ENCODE measurements at regions not wholly inside any gene's neighbourhood (a gene's known extent, or its start where the extent isn't known, plus 50 kb on each side); places are given as distances from the start of the nearest gene placed in this dataset.

DNA sequence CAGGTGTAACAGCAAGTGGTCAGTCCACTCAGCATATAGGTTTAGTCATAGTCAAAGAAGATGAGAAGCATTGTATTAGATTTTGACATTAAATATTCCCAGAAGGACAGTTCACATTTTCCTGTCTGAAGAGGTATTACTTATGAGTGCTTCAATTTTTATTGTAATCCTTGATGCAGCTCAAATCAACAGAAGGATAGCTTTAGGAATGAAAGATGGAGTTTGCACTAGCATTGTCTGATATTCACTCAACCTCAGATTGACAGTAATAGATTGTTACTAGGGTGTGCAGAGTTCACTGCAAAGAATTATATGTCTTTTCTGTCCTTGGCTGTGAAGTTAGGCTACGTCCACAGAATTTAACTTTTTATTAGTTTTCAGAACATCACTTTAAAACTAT is 764.3 kb upstream of the AADAT start:
- no peaks in the 10 kb centered on the region for H3K9me2 ChIP-seq (ENCODE audit: insufficient read depth)
- TF ChIP-seq REST (IDR thresholded peaks at IDR 0.05; ENCODE audit: unreplicated experiment) (no peak), ETS1 (IDR thresholded peaks at IDR 0.05) (no peak), ZNF114 (CRISPR knock-in tag; IDR thresholded peaks at IDR 0.05) (no peak), JUNB (IDR thresholded peaks at IDR 0.05; ENCODE audit: unreplicated experiment) (no peak), ZNF331 (CRISPR knock-in tag; IDR thresholded peaks at IDR 0.05; ENCODE audit: low read depth) (no peak), POLR2AphosphoS5 (IDR thresholded peaks at IDR 0.05; ENCODE audit: low read depth) (no peak), CREB1 (CRISPR knock-in tag; IDR thresholded peaks at IDR 0.05; ENCODE audit: low read depth) (no peak), EZH2 (IDR thresholded peaks at IDR 0.05; ENCODE audit: low read depth, unreplicated experiment) (no peak), CTCF (conservative IDR thresholded peaks at IDR 0.05; ENCODE audit: low read depth in 2 of 2) (no peak), NANOG (IDR thresholded peaks at IDR 0.05; ENCODE audit: borderline replicate concordance) (no peak), STAT1 (IDR thresholded peaks at IDR 0.05; ENCODE audit: unreplicated experiment) (no peak), EZH2phosphoT487 (IDR thresholded peaks at IDR 0.05; ENCODE audit: unreplicated experiment) (no peak)
- TF ChIP-seq, protein P1, sequence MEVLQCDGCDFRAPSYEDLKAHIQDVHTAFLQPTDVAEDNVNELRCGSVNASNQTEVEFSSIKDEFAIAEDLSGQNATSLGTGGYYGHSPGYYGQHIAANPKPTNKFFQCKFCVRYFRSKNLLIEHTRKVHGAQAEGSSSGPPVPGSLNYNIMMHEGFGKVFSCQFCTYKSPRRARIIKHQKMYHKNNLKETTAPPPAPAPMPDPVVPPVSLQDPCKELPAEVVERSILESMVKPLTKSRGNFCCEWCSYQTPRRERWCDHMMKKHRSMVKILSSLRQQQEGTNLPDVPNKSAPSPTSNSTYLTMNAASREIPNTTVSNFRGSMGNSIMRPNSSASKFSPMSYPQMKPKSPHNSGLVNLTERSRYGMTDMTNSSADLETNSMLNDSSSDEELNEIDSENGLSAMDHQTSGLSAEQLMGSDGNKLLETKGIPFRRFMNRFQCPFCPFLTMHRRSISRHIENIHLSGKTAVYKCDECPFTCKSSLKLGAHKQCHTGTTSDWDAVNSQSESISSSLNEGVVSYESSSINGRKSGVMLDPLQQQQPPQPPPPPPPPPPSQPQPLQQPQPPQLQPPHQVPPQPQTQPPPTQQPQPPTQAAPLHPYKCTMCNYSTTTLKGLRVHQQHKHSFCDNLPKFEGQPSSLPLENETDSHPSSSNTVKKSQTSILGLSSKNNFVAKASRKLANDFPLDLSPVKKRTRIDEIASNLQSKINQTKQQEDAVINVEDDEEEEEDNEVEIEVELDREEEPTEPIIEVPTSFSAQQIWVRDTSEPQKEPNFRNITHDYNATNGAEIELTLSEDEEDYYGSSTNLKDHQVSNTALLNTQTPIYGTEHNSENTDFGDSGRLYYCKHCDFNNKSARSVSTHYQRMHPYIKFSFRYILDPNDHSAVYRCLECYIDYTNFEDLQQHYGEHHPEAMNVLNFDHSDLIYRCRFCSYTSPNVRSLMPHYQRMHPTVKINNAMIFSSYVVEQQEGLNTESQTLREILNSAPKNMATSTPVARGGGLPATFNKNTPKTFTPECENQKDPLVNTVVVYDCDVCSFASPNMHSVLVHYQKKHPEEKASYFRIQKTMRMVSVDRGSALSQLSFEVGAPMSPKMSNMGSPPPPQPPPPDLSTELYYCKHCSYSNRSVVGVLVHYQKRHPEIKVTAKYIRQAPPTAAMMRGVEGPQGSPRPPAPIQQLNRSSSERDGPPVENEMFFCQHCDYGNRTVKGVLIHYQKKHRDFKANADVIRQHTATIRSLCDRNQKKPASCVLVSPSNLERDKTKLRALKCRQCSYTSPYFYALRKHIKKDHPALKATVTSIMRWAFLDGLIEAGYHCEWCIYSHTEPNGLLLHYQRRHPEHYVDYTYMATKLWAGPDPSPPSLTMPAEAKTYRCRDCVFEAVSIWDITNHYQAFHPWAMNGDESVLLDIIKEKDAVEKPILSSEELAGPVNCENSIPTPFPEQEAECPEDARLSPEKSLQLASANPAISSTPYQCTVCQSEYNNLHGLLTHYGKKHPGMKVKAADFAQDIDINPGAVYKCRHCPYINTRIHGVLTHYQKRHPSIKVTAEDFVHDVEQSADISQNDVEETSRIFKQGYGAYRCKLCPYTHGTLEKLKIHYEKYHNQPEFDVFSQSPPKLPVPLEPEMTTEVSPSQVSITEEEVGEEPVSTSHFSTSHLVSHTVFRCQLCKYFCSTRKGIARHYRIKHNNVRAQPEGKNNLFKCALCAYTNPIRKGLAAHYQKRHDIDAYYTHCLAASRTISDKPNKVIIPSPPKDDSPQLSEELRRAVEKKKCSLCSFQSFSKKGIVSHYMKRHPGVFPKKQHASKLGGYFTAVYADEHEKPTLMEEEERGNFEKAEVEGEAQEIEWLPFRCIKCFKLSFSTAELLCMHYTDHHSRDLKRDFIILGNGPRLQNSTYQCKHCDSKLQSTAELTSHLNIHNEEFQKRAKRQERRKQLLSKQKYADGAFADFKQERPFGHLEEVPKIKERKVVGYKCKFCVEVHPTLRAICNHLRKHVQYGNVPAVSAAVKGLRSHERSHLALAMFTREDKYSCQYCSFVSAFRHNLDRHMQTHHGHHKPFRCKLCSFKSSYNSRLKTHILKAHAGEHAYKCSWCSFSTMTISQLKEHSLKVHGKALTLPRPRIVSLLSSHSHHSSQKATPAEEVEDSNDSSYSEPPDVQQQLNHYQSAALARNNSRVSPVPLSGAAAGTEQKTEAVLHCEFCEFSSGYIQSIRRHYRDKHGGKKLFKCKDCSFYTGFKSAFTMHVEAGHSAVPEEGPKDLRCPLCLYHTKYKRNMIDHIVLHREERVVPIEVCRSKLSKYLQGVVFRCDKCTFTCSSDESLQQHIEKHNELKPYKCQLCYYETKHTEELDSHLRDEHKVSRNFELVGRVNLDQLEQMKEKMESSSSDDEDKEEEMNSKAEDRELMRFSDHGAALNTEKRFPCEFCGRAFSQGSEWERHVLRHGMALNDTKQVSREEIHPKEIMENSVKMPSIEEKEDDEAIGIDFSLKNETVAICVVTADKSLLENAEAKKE (CRISPR knock-in tag; IDR thresholded peaks at IDR 0.05) = no peak
- H3K79me2 ChIP-seq (replicated peaks; ENCODE audit: insufficient read depth) = no peaks in the 10 kb centered on the region
- no peaks in the 10 kb centered on the region for H3K4me1 ChIP-seq (ENCODE audit: insufficient read depth)
- Mint-ChIP-seq H3K9me3 (no peaks in the 10 kb centered on the region; the same call in 2 of the 3 replicates), H3K4me1 (no peaks in the 10 kb centered on the region), H3K4me3 (no peak overlapping the region), H3K27ac (no peak overlapping the region), H3K27me3 (ENCODE audit: insufficient read depth, low read depth, poor library complexity) (peaks cover 3% of the 10 kb centered on the region), H3K36me3 (ENCODE audit: low read depth) (no peaks in the 10 kb centered on the region; the same call in 2 of the 3 replicates)
- DNase-seq (ENCODE audit: low spot score) = no peak
- no peak overlapping the region for H2AFZ ChIP-seq
- H3K27ac ChIP-seq (ENCODE audit: low read depth) = no peak overlapping the region
- H3K4me3 ChIP-seq = no peak overlapping the region
- H3K27me3 ChIP-seq (ENCODE audit: insufficient read depth) = no peaks in the 10 kb centered on the region
- H3K36me3 ChIP-seq (ENCODE audit: insufficient read depth) = no peaks in the 10 kb centered on the region
- no peaks in the 10 kb centered on the region for H3F3A ChIP-seq (replicated peaks; ENCODE audit: low read depth)
- no peak for ATAC-seq
- H4K20me1 ChIP-seq (replicated peaks; ENCODE audit: insufficient read depth) = no peaks in the 10 kb centered on the region
- H3K4me2 ChIP-seq = no peak overlapping the region

All from GM23338 (cell line).